Endothelial cell of umbilical vein (primary cell): ENCODE measurements at regions not wholly inside any gene's neighbourhood (a gene's known extent, or its start where the extent isn't known, plus 50 kb on each side); places are given as distances from the start of the nearest gene placed in this dataset.

Source experiments
- BruUV-seq: library from RNA; stranded (reverse); fragments of 400-500 nt; replicated peaks from 2 replicates; lab custom pipeline; 2021; lab: Mats Ljungman, UMichigan
- CTCF ChIA-PET: fragments of 300-600, 350-600 bp; sonication (Branson Sonifier 250); formaldehyde crosslinking; loops from one replicate; lab custom pipeline; 2021; ENCODE audit warnings: antibody characterized with exemption, inconsistent platforms; lab: Charles Lee
- POLR2A ChIA-PET: fragments of 300-600, 350-600 bp; sonication (Branson Sonifier 250); formaldehyde crosslinking; loops from one replicate; lab custom pipeline; 2021; ENCODE audit warnings: antibody characterized with exemption, inconsistent platforms; lab: Charles Lee
- DNase-seq: peaks from one replicate; pipeline ENCODE4 v3.0.0-alpha.2; 2011; ENCODE audit warnings: low read depth, low spot score
- FAIRE-seq: peaks from 2 replicates; lab custom pipeline; 2011; peaks lifted over from hg19 to GRCh38; lab: Jason Lieb, UNC
- H2AFZ ChIP-seq: 2 replicates; pipeline ENCODE4 v1.6.0; 2012; ENCODE audit warnings: low read depth, low read length, control low read depth, inconsistent platforms
- H3K27ac ChIP-seq: 2 replicates; pipeline ENCODE4 v1.5.1; 2011; ENCODE audit warnings: low read depth, mild to moderate bottlenecking, control low read depth, low read length, moderate library complexity; ENCODE audit not compliant: insufficient read depth
- H3K27me3 ChIP-seq, 2 experiments: 2 replicates each; pipeline versions ENCODE4 v1.6.0 to v1.6.1; 2011; ENCODE audit warnings: low read length in 2 of 2, mixed read lengths in 1 of 2; ENCODE audit not compliant: control insufficient read depth in 2 of 2, insufficient read depth in 2 of 2
- H3K36me3 ChIP-seq, 2 experiments: 2 replicates in 1 of 2; 3 replicates in 1 of 2; pipeline ENCODE4 v1.5.1; 2011; ENCODE audit warnings: low read length in 2 of 2, mild to moderate bottlenecking in 1 of 2, moderate library complexity in 1 of 2; ENCODE audit not compliant: control insufficient read depth in 2 of 2, insufficient read depth in 2 of 2; ENCODE audit errors: extremely low read depth in 1 of 2
- H3K4me1 ChIP-seq: 3 replicates; pipeline ENCODE4 v1.5.1; 2011; ENCODE audit warnings: mild to moderate bottlenecking, low read length; ENCODE audit not compliant: control insufficient read depth, insufficient read depth; ENCODE audit errors: extremely low read depth
- H3K4me2 ChIP-seq: 2 replicates; pipeline ENCODE4 v1.6.1; 2011; ENCODE audit warnings: low read length, control low read depth, mixed read lengths; ENCODE audit not compliant: insufficient read depth
- H3K4me3 ChIP-seq, 3 experiments: fragments of 200-600 bp in 1 of 3; sonication (generic), shearing (Covaris generic) in 1 of 3; replicated peaks in 1 of 3; 2 replicates each; pipeline ENCODE4 v1.5.1; 2011 to 2016; ENCODE audit warnings: control low read depth in 3 of 3, low read length in 3 of 3, mild to moderate bottlenecking in 2 of 3, inconsistent platforms in 1 of 3, low read depth in 1 of 3, moderate library complexity in 1 of 3; ENCODE audit not compliant: insufficient read depth in 1 of 3
- H3K79me2 ChIP-seq: 2 replicates; pipeline ENCODE4 v1.6.0; 2012; ENCODE audit warnings: low read length, inconsistent platforms; ENCODE audit not compliant: control insufficient read depth, insufficient read depth
- H3K9ac ChIP-seq: replicated peaks from 2 replicates; pipeline ENCODE3; 2011; ENCODE audit warnings: low read length, control low read depth; ENCODE audit not compliant: insufficient read depth; ENCODE audit errors: extremely low read depth
- H3K9me1 ChIP-seq: replicated peaks from 3 replicates; pipeline ENCODE4 v1.6.0; 2011; ENCODE audit warnings: mild to moderate bottlenecking, low read length; ENCODE audit not compliant: control insufficient read depth, insufficient read depth; ENCODE audit errors: extremely low read depth
- H3K9me3 ChIP-seq: replicated peaks from 2 replicates; pipeline ENCODE4 v1.5.1; 2012; ENCODE audit warnings: low read length, inconsistent platforms; ENCODE audit not compliant: control insufficient read depth, insufficient read depth
- H4K20me1 ChIP-seq: replicated peaks from 2 replicates; pipeline ENCODE3; 2011; ENCODE audit warnings: mild to moderate bottlenecking, low read length; ENCODE audit not compliant: control insufficient read depth, insufficient read depth; ENCODE audit errors: extremely low read depth
- CTCF ChIP-seq, 2 donors: IDR thresholded peaks; 1 replicate in 1 of 2; 2 replicates in 1 of 2; pipeline ENCODE4 v1.5.1; 2011; ENCODE audit warnings: low read length in 2 of 2, mild to moderate bottlenecking in 2 of 2, moderate library complexity in 2 of 2, control low read depth in 1 of 2, inconsistent platforms in 1 of 2, low read depth in 1 of 2; ENCODE audit not compliant: insufficient read depth in 1 of 2; ENCODE audit errors: extremely low read depth in 1 of 2
- EZH2 ChIP-seq: IDR thresholded peaks from 2 replicates; pipeline ENCODE4 v1.6.1; 2012; ENCODE audit warnings: borderline replicate concordance, low read depth, mild to moderate bottlenecking, moderate library complexity, low read length, inconsistent platforms; ENCODE audit not compliant: severe bottlenecking
- FOS ChIP-seq: IDR thresholded peaks from 2 replicates; pipeline ENCODE4 v1.6.1; 2011; ENCODE audit warnings: mild to moderate bottlenecking, low read length, moderate library complexity, borderline replicate concordance; ENCODE audit not compliant: insufficient read depth
- GATA2 ChIP-seq: IDR thresholded peaks from 2 replicates; pipeline ENCODE4 v1.7.0; 2011; ENCODE audit warnings: low read depth, mild to moderate bottlenecking, moderate library complexity, mixed read lengths, low read length; ENCODE audit not compliant: insufficient read length, insufficient read depth
- MAX ChIP-seq: IDR thresholded peaks from 2 replicates; pipeline ENCODE4 v1.6.1; 2011; ENCODE audit not compliant: insufficient read depth, insufficient read length
- MYC ChIP-seq: IDR thresholded peaks from one replicate; pipeline ENCODE4 v1.6.1; 2011; ENCODE audit warnings: mild to moderate bottlenecking, low read depth, low read length
- POLR2AphosphoS5 ChIP-seq: IDR thresholded peaks from 2 replicates; pipeline ENCODE4 v1.6.1; 2012; ENCODE audit warnings: low read depth, mild to moderate bottlenecking, control low read depth, low read length, moderate library complexity; ENCODE audit not compliant: insufficient read depth
- dilution Hi-C: fragments of 300-500 bp; cut with MboI; formaldehyde crosslinking; loops from one replicate; pipeline ENCODE4 v1.15.0; 2019; ENCODE audit warnings: low sequenced_read_pairs; ENCODE audit not compliant: extremely low pct_ligation_motif_present
- intact Hi-C: fragments of 100-400 bp; cut with micrococcal nuclease; formaldehyde crosslinking; loops from one replicate; pipeline ENCODE4 v1.10.0; 2022

- DNase-seq = no peak
- intact Hi-C loops (no loop called here), dilution Hi-C loops (no loop called here)
- POLR2A ChIA-PET = no interaction called here
- no peak for FAIRE-seq
- Histone ChIP-seq H2AFZ (no peak overlapping the region), H3K9ac (no peak overlapping the region), H3K27me3 (no peaks in the 10 kb centered on the region), H3K79me2 (no peaks in the 10 kb centered on the region), H3K36me3 (no peaks in the 10 kb centered on the region), H3K27ac (no peak overlapping the region), H3K4me2 (no peak overlapping the region), H3K4me3 (no peak overlapping the region), H4K20me1 (no peaks in the 10 kb centered on the region), H3K9me1 (no peaks in the 10 kb centered on the region), H3K9me3 (no peaks in the 10 kb centered on the region), H3K4me1 (no peaks in the 10 kb centered on the region)
- TF ChIP-seq POLR2AphosphoS5 (no peak), CTCF (IDR thresholded peaks at IDR 0.05; ENCODE audit: extremely low read depth in 1 of 2, insufficient read depth in 1 of 2, low read depth in 1 of 2, low read length in 2 of 2) (no peak), FOS (no peak), MYC (no peak), EZH2 (no peak), GATA2 (no peak), MAX (no peak)
- CTCF ChIA-PET = no interaction called here
- BruUV-seq = no TSS peak
These were observed 237.8 kb downstream of the TRAM1L1 start for GRCh38 chr4:116847616-116848015.
